A549 (cell line): ENCODE measurements at regions not wholly inside any gene's neighbourhood (a gene's known extent, or its start where the extent isn't known, plus 50 kb on each side); places are given as distances from the start of the nearest gene placed in this dataset.

Experiments
- ATAC-seq, 2 experiments: fragments of 200-7000 bp in 1 of 2; fragments of >200 bp in 1 of 2; cut with Nextera tagmentation in 1 of 2; cut with Tn5 transposase in 1 of 2; 3 replicates each; pipeline versions ENCODE4 v1.8.0 to v1.9.1; 2018 to 2020; ENCODE audit warnings: mild to moderate bottlenecking in 1 of 2, moderate library complexity in 1 of 2
- CTCF ChIA-PET: fragments of 300-600 bp; sonication (Branson Sonifier 250); formaldehyde crosslinking; extraction: SDS; loops from one replicate; lab custom pipeline; 2021; ENCODE audit warnings: antibody characterized with exemption, inconsistent platforms; lab: Yijun Ruan, JAX
- POLR2A ChIA-PET: fragments of 350-600 bp; formaldehyde crosslinking; extraction: SDS; loops from one replicate; lab custom pipeline; 2021; ENCODE audit warnings: antibody characterized with exemption, inconsistent platforms; lab: Yijun Ruan, JAX
- DNase-seq, 2 experiments: peaks; one replicate each; pipeline versions ENCODE4 v3.0.0 to v3.0.0-alpha.2; 2011 to 2016; ENCODE audit warnings: low read depth in 1 of 2, low spot score in 1 of 2
- FAIRE-seq: peaks from 2 replicates; lab custom pipeline; 2011; peaks lifted over from hg19 to GRCh38; lab: Jason Lieb, UNC
- H3K27ac ChIP-seq, 2 experiments: fragments of >200 bp; sonication (Bioruptor Twin); formaldehyde crosslinking; 3 replicates each; pipeline ENCODE4 v1.5.1; 2016 to 2017
- H3K4me1 ChIP-seq: fragments of >200 bp; sonication (Bioruptor Twin); formaldehyde crosslinking; 3 replicates; pipeline ENCODE4 v1.6.1; 2016
- H3K4me2 ChIP-seq: fragments of >200 bp; sonication (Bioruptor Twin); formaldehyde crosslinking; 3 replicates; pipeline ENCODE4 v1.6.1; 2016
- H3K4me3 ChIP-seq: fragments of >200 bp; sonication (Bioruptor Twin); formaldehyde crosslinking; 3 replicates; pipeline ENCODE4 v1.5.1; 2016
- H3K9me3 ChIP-seq: fragments of >200 bp; sonication (Bioruptor Twin); formaldehyde crosslinking; 3 replicates; pipeline ENCODE4 v1.6.1; 2016
- ATOH8 ChIP-seq: fragments of 250-450 bp; sonication (Bioruptor Pico); IDR thresholded peaks from 2 replicates; pipeline ENCODE4 v1.5.0; 2020; ENCODE audit warnings: low read depth, mild to moderate bottlenecking, moderate library complexity
- BCL3 ChIP-seq: fragments of >200 bp; sonication (Bioruptor Twin); formaldehyde crosslinking; IDR thresholded peaks from 3 replicates; pipeline ENCODE4 v1.6.1; 2016
- CBX2 ChIP-seq: fragments of 200-600 bp; sonication (generic); IDR thresholded peaks from 2 replicates; pipeline ENCODE4 v1.6.1; 2016; ENCODE audit warnings: low read depth, mild to moderate bottlenecking, borderline replicate concordance
- CEBPB ChIP-seq, 2 experiments: fragments of >200 bp in 1 of 2; sonication (Bioruptor Twin) in 1 of 2; formaldehyde crosslinking in 1 of 2; IDR thresholded peaks; 2 replicates each; pipeline ENCODE4 v1.6.1; 2012 to 2016
- CHD4 ChIP-seq: fragments of 200-600 bp; sonication (generic); IDR thresholded peaks from 2 replicates; pipeline ENCODE4 v1.6.1; 2016; ENCODE audit warnings: antibody characterized with exemption, mild to moderate bottlenecking, borderline replicate concordance
- GATA3 ChIP-seq: IDR thresholded peaks from 2 replicates; pipeline ENCODE4 v1.6.1; 2012; ENCODE audit warnings: borderline replicate concordance
- HOXA7 ChIP-seq: fragments of 250-450 bp; sonication (Bioruptor Pico); IDR thresholded peaks from 2 replicates; pipeline ENCODE4 v1.5.0; 2020; ENCODE audit warnings: mild to moderate bottlenecking, moderate library complexity
- JUN ChIP-seq, 2 experiments: fragments of >200 bp; sonication (Bioruptor Twin); formaldehyde crosslinking; IDR thresholded peaks; 2 replicates in 1 of 2; 3 replicates in 1 of 2; pipeline ENCODE4 v1.6.1; 2016 to 2017
- JUNB ChIP-seq: fragments of >200 bp; sonication (Bioruptor Twin); formaldehyde crosslinking; IDR thresholded peaks from 2 replicates; pipeline ENCODE4 v1.6.1; 2016
- KDM5A ChIP-seq: fragments of 200-600 bp; sonication (generic); IDR thresholded peaks from 2 replicates; pipeline ENCODE4 v1.6.1; 2016; ENCODE audit warnings: antibody characterized with exemption, mild to moderate bottlenecking
- MYC ChIP-seq: IDR thresholded peaks from 2 replicates; pipeline ENCODE4 v1.6.1; 2012; ENCODE audit warnings: mild to moderate bottlenecking, inconsistent platforms, low read length, improper control_type of control experiment, borderline replicate concordance
- NFE2L2 ChIP-seq: fragments of 150-350 bp; conservative IDR thresholded peaks from 2 replicates; pipeline ENCODE4 v1.6.1; 2014; ENCODE audit warnings: low read length
- NPAS2 ChIP-seq: fragments of 250-450 bp; sonication (Bioruptor Pico); IDR thresholded peaks from 2 replicates; pipeline ENCODE4 v1.8.0; 2022; ENCODE audit warnings: mild to moderate bottlenecking, moderate library complexity, borderline replicate concordance
- NR3C1 ChIP-seq: fragments of >200 bp; sonication (Bioruptor Twin); formaldehyde crosslinking; IDR thresholded peaks from 3 replicates; pipeline ENCODE4 v1.6.1; 2017
- PHF8 ChIP-seq: fragments of 200-600 bp; sonication (generic); IDR thresholded peaks from 2 replicates; pipeline ENCODE4 v1.6.1; 2016; ENCODE audit warnings: low read depth, mild to moderate bottlenecking, antibody characterized with exemption, moderate library complexity, borderline replicate concordance
- POLR2AphosphoS2 ChIP-seq: conservative IDR thresholded peaks from 2 replicates; pipeline ENCODE4 v1.6.1; 2012; ENCODE audit warnings: low read length, improper control_type of control experiment, inconsistent platforms
- RCOR1 ChIP-seq: fragments of 150-350 bp; IDR thresholded peaks from 2 replicates; pipeline ENCODE4 v1.6.1; 2014; ENCODE audit warnings: antibody characterized with exemption, low read length, low read depth
- SMC3 ChIP-seq: fragments of >200 bp; sonication (Bioruptor Twin); formaldehyde crosslinking; IDR thresholded peaks from 3 replicates; pipeline ENCODE4 v1.6.1; 2018; ENCODE audit warnings: inconsistent platforms
- SREBF2 ChIP-seq: fragments of 450-650 bp; IDR thresholded peaks from 2 replicates; pipeline ENCODE4 v1.6.1; 2014; ENCODE audit warnings: mild to moderate bottlenecking, moderate library complexity
- ZC3H11A ChIP-seq: fragments of 450-650 bp; IDR thresholded peaks from 2 replicates; pipeline ENCODE4 v1.6.1; 2014; ENCODE audit warnings: antibody characterized with exemption, mild to moderate bottlenecking
- ZFP36 ChIP-seq: fragments of 450-650 bp; IDR thresholded peaks from 2 replicates; pipeline ENCODE4 v1.6.1; 2014; ENCODE audit warnings: borderline replicate concordance; ENCODE audit not compliant: partially characterized antibody
- ZNF302 ChIP-seq: fragments of 250-450 bp; sonication (Bioruptor Pico); IDR thresholded peaks from 2 replicates; pipeline ENCODE4 v1.9.0; 2021; ENCODE audit warnings: inconsistent platforms, mild to moderate bottlenecking, moderate library complexity
- ZSCAN20 ChIP-seq: fragments of 250-450 bp; sonication (Bioruptor Pico); IDR thresholded peaks from 2 replicates; pipeline ENCODE4 v1.8.0; 2022; ENCODE audit warnings: mild to moderate bottlenecking, moderate library complexity
- WGBS: methylation state at CpG from one replicate; pipeline ENCODE4 v1.1.6; 2017; ENCODE audit errors: missing lambda C conversion rate; 5-methylcytosine and 5-hydroxymethylcytosine counted together
- TF ChIP-seq, protein P1 (sequence below): IDR thresholded peaks from 2 replicates; pipeline ENCODE4 v1.6.1; 2012
- TF ChIP-seq, protein P2 (sequence below): fragments of >200 bp; sonication (Bioruptor Twin); formaldehyde crosslinking; IDR thresholded peaks from 2 replicates; pipeline ENCODE4 v1.6.1; 2016
- TF ChIP-seq, protein P3 (sequence below): fragments of 200-600 bp; sonication (generic); IDR thresholded peaks from 2 replicates; pipeline ENCODE4 v1.6.1; 2016; ENCODE audit warnings: antibody characterized with exemption, mild to moderate bottlenecking, moderate library complexity

DNA sequence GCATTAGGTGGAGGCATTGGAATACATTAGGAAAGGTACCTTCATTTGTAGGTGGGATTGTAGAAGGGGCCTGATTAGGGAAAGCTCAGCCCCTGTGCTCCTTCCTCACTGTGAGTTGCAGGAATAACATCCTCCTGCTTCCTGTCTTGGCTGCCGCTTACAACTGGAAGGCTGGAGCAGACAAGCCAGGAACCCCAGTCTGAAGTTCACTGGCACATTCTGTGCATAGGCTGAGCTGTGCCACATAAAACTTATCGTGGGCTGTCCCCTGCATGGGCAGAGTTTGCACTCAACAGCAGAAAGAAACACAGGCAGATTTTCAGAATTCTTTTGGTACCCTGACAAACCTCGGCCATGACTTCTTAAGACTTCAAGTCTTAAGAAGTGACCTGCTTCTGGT is 200.1 kb downstream of the SALL1 start (continued):
- no peak for TF ChIP-seq SREBF2
- no peak for TF ChIP-seq RCOR1
- TF ChIP-seq ZC3H11A = no peak
- TF ChIP-seq, protein P1, sequence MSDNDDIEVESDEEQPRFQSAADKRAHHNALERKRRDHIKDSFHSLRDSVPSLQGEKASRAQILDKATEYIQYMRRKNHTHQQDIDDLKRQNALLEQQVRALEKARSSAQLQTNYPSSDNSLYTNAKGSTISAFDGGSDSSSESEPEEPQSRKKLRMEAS = no peak
- no peak for TF ChIP-seq KDM5A
- no peak for TF ChIP-seq CEBPB (IDR thresholded peaks at IDR 0.05)

GRCh38 chr16:50948268-50948930 is 202.7 kb downstream of the SALL1 start:
- Histone ChIP-seq H3K4me2 (no peak overlapping the region), H3K27ac (no peak overlapping the region)
- no peak for FAIRE-seq
- 33% methylated on average over 18 of the region's 22 CpGs for WGBS
- TF ChIP-seq CEBPB (IDR thresholded peaks at IDR 0.05) = no peak
- TF ChIP-seq, protein P2, sequence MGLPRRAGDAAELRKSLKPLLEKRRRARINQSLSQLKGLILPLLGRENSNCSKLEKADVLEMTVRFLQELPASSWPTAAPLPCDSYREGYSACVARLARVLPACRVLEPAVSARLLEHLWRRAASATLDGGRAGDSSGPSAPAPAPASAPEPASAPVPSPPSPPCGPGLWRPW = no peak
- no peak for TF ChIP-seq KDM5A
- TF ChIP-seq, protein P1 = no peak
- TF ChIP-seq, all 56 proteins: peak for 0
- no peaks in the 10 kb centered on the region for H3K4me1 ChIP-seq
- no peak for DNase-seq
- no peak overlapping the region for H3K4me3 ChIP-seq
- ChIA-PET POLR2A (no interaction called here), CTCF (no interaction called here)
- no peak for ATAC-seq
- no peaks in the 10 kb centered on the region for H3K9me3 ChIP-seq

GRCh38 chr16:50947826-50948225 is 203.2 kb downstream of the SALL1 start:
- DNase-seq (no peak), ATAC-seq (no peak), FAIRE-seq (no peak)
- H3K4me2 ChIP-seq = no peak overlapping the region
- TF ChIP-seq HOXA7 (CRISPR knock-in tag) (no peak), SMC3 (no peak), NPAS2 (CRISPR knock-in tag) (no peak), ZFP36 (no peak), JUNB (no peak)
- no peak overlapping the region for H3K27ac ChIP-seq
- WGBS = 73% methylated on average over 1 of the region's 1 CpG
- ChIA-PET CTCF (no interaction called here), POLR2A (no interaction called here)
- no peak overlapping the region for H3K4me3 ChIP-seq
- H3K4me1 ChIP-seq = no peaks in the 10 kb centered on the region
- H3K9me3 ChIP-seq = no peaks in the 10 kb centered on the region

- H3K4me2 ChIP-seq = no peak overlapping the region
- ATAC-seq (no peak), FAIRE-seq (no peak), DNase-seq (no peak)
- H3K4me1 ChIP-seq = no peaks in the 10 kb centered on the region
- POLR2A ChIA-PET = no interaction called here
- CTCF ChIA-PET = no interaction called here
- 32% methylated on average over 5 of the region's 5 CpGs for WGBS
- no peak for TF ChIP-seq MYC
- TF ChIP-seq CHD4 = no peak
- no peak for TF ChIP-seq GATA3
- no peak for TF ChIP-seq JUN (IDR thresholded peaks at IDR 0.05)
- TF ChIP-seq HOXA7 (CRISPR knock-in tag) = no peak
- no peak for TF ChIP-seq JUNB
- no peak for TF ChIP-seq POLR2AphosphoS2
- no peak for TF ChIP-seq NR3C1
- no peak for TF ChIP-seq BCL3
- no peak for TF ChIP-seq ZSCAN20 (CRISPR knock-in tag)
- TF ChIP-seq RCOR1 = no peak
- no peak for TF ChIP-seq PHF8
- TF ChIP-seq ZNF302 (CRISPR knock-in tag) = no peak
- no peak for TF ChIP-seq ZC3H11A
- no peak for TF ChIP-seq CBX2
- TF ChIP-seq NFE2L2 = no peak
- TF ChIP-seq ATOH8 (CRISPR knock-in tag) = no peak
- TF ChIP-seq ZFP36 = no peak
- TF ChIP-seq, protein P3, sequence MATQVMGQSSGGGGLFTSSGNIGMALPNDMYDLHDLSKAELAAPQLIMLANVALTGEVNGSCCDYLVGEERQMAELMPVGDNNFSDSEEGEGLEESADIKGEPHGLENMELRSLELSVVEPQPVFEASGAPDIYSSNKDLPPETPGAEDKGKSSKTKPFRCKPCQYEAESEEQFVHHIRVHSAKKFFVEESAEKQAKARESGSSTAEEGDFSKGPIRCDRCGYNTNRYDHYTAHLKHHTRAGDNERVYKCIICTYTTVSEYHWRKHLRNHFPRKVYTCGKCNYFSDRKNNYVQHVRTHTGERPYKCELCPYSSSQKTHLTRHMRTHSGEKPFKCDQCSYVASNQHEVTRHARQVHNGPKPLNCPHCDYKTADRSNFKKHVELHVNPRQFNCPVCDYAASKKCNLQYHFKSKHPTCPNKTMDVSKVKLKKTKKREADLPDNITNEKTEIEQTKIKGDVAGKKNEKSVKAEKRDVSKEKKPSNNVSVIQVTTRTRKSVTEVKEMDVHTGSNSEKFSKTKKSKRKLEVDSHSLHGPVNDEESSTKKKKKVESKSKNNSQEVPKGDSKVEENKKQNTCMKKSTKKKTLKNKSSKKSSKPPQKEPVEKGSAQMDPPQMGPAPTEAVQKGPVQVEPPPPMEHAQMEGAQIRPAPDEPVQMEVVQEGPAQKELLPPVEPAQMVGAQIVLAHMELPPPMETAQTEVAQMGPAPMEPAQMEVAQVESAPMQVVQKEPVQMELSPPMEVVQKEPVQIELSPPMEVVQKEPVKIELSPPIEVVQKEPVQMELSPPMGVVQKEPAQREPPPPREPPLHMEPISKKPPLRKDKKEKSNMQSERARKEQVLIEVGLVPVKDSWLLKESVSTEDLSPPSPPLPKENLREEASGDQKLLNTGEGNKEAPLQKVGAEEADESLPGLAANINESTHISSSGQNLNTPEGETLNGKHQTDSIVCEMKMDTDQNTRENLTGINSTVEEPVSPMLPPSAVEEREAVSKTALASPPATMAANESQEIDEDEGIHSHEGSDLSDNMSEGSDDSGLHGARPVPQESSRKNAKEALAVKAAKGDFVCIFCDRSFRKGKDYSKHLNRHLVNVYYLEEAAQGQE = no peak
- H3K9me3 ChIP-seq = no peaks in the 10 kb centered on the region
- no peak overlapping the region for H3K27ac ChIP-seq
- H3K4me3 ChIP-seq = no peak overlapping the region
Observed at GRCh38 chr16:50946606-50947005, 204.5 kb downstream of the SALL1 start.
